ENCODE measurements at regions not wholly inside any gene's neighbourhood (a gene's known extent, or its start where the extent isn't known, plus 50 kb on each side); places are given as distances from the start of the nearest gene placed in this dataset.

DNA sequence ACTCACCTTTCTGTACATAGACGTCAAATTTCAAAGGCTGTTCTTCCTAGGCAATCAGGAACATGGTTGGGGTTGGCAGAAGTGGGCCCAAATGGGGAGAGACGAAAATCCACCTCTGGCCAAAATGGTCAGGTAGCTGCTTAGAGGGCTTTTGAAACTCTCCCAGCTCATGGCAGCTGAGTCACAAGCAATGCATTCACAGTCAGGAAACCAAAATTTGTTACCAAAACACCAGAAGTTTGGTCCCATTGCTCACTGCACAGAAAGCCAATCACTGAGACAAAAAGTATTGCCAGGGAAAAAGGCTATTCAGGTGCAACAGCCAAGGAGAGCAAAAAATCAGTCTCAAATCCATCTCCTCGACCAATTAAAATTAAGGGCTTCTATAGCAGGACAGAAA is 539.6 kb upstream of the CCDC54 start:
- ATAC-seq (no peak), DNase-seq (no peak)
- Histone ChIP-seq H3K9me3 (no peaks in the 10 kb centered on the region), H3K4me3 (no peak overlapping the region), H3K27ac (no peak overlapping the region), H3K36me3 (no peaks in the 10 kb centered on the region), H3K4me1 (peaks cover 0 to 12% of the 10 kb centered on the region in 2 donors), H3K27me3 (no peaks in the 10 kb centered on the region)
- TF ChIP-seq POLR2A (IDR thresholded peaks at IDR 0.05), result no peak
- TF ChIP-seq, protein P1, sequence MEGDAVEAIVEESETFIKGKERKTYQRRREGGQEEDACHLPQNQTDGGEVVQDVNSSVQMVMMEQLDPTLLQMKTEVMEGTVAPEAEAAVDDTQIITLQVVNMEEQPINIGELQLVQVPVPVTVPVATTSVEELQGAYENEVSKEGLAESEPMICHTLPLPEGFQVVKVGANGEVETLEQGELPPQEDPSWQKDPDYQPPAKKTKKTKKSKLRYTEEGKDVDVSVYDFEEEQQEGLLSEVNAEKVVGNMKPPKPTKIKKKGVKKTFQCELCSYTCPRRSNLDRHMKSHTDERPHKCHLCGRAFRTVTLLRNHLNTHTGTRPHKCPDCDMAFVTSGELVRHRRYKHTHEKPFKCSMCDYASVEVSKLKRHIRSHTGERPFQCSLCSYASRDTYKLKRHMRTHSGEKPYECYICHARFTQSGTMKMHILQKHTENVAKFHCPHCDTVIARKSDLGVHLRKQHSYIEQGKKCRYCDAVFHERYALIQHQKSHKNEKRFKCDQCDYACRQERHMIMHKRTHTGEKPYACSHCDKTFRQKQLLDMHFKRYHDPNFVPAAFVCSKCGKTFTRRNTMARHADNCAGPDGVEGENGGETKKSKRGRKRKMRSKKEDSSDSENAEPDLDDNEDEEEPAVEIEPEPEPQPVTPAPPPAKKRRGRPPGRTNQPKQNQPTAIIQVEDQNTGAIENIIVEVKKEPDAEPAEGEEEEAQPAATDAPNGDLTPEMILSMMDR (IDR thresholded peaks at IDR 0.05 in 4 of 5, conservative IDR thresholded peaks at IDR 0.05 in 1 of 5), result no peak
- intact Hi-C loops (cut with DNase I; ENCODE audit: low total_unique reads), result loop anchor here (5.0 kb wide), 1 partner anchor 1145 kb away; no protein-coding TSS in a partner anchor
- in situ Hi-C loops (cut with MboI; ENCODE audit: low sequenced_read_pairs in 4 of 4), result no loop called here

GRCh38 chr3:106839576-106840280 is 537.5 kb upstream of the CCDC54 start:
- no peaks in the 10 kb centered on the region for H3K36me3 ChIP-seq
- peak in 1 of 2 donors; percentile 58 for ATAC-seq
- intact Hi-C loops (cut with DNase I; ENCODE audit: low total_unique reads), result loop anchor here (5.0 kb wide), 1 partner anchor 1147 kb away; no protein-coding TSS in a partner anchor
- H3K4me3 ChIP-seq, result peak overlapping the region in 1 of 4 donors; percentile 26
- H3K27ac ChIP-seq, result no peak overlapping the region
- no peaks in the 10 kb centered on the region for H3K27me3 ChIP-seq
- TF ChIP-seq, protein P1 (IDR thresholded peaks at IDR 0.05 in 4 of 5, conservative IDR thresholded peaks at IDR 0.05 in 1 of 5), result no peak
- TF ChIP-seq POLR2A (IDR thresholded peaks at IDR 0.05), result no peak
- DNase-seq, result no peak
- H3K9me3 ChIP-seq, result no peaks in the 10 kb centered on the region
- peaks cover 0 to 12% of the 10 kb centered on the region in 2 donors for H3K4me1 ChIP-seq
- in situ Hi-C loops (cut with MboI; ENCODE audit: low sequenced_read_pairs in 4 of 4), result no loop called here

DNA sequence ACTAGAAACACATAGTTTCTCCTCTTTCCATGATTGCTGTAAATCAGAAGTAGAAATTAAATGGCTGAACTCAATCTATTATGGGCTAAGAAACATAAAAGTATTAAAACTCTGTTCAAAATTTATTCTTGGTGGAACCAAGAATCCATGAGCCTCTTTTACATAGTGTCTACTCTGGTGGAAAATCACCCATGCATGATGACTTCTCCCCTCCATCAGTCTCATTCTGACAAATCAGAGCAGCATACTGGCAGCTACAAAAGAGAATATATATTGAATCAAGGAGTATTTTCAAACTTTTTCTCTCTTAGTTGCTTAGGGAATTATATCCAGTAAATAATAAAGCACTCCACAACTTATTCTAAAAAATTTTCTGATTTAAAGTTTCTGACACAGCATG is 536.9 kb upstream of the CCDC54 start:
- H3K36me3 ChIP-seq, result no peaks in the 10 kb centered on the region
- ATAC-seq (no peak), DNase-seq (no peak)
- peaks cover 0 to 12% of the 10 kb centered on the region in 2 donors for H3K4me1 ChIP-seq
- intact Hi-C loops (cut with DNase I; ENCODE audit: low total_unique reads), result no loop called here
- no peaks in the 10 kb centered on the region for H3K27me3 ChIP-seq
- in situ Hi-C loops (cut with MboI; ENCODE audit: low sequenced_read_pairs in 4 of 4), result no loop called here
- no peaks in the 10 kb centered on the region for H3K9me3 ChIP-seq
- no peak overlapping the region for H3K4me3 ChIP-seq
- TF ChIP-seq POLR2A (IDR thresholded peaks at IDR 0.05), result no peak
- TF ChIP-seq, protein P1 (IDR thresholded peaks at IDR 0.05 in 4 of 5, conservative IDR thresholded peaks at IDR 0.05 in 1 of 5), result no peak
- no peak overlapping the region for H3K27ac ChIP-seq

GRCh38 chr3:106842151-106842550 is 535.1 kb upstream of the CCDC54 start:
- H3K4me1 ChIP-seq, result peaks cover 0 to 12% of the 10 kb centered on the region in 2 donors
- TF ChIP-seq, protein P1 (IDR thresholded peaks at IDR 0.05 in 4 of 5, conservative IDR thresholded peaks at IDR 0.05 in 1 of 5), result no peak
- no peak for TF ChIP-seq POLR2A (IDR thresholded peaks at IDR 0.05)
- ATAC-seq, result no peak
- intact Hi-C loops (cut with DNase I; ENCODE audit: low total_unique reads), result no loop called here
- no peaks in the 10 kb centered on the region for H3K9me3 ChIP-seq
- H3K4me3 ChIP-seq, result no peak overlapping the region
- H3K27me3 ChIP-seq, result no peaks in the 10 kb centered on the region
- no peaks in the 10 kb centered on the region for H3K36me3 ChIP-seq
- no peak overlapping the region for H3K27ac ChIP-seq
- no peak for DNase-seq
- in situ Hi-C loops (cut with MboI; ENCODE audit: low sequenced_read_pairs in 4 of 4), result no loop called here
